ENCODE measurements at regions not wholly inside any gene's neighbourhood (a gene's known extent, or its start where the extent isn't known, plus 50 kb on each side); places are given as distances from the start of the nearest gene placed in this dataset.

DNA sequence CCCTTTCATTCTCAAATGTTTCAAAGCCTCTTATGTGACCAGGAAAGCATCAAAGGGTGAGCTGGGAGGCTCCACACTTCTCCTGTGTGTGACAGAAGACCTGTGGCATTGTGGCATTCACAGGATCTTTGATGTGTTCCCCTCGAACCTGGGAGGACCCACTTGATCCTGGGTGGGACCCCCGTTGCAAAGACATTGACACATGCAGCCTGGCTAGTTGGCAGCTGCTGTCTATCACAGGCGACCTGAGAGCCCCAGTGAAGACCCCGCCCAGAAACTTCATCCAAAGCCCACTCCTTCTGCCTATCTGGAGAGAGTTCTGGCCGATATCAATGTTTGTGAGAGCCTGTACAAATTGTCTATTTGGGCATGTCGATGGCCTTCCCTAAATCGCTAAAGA lies 140.4 kb upstream of the ATP2B2 start:
- TF ChIP-seq, protein P1, sequence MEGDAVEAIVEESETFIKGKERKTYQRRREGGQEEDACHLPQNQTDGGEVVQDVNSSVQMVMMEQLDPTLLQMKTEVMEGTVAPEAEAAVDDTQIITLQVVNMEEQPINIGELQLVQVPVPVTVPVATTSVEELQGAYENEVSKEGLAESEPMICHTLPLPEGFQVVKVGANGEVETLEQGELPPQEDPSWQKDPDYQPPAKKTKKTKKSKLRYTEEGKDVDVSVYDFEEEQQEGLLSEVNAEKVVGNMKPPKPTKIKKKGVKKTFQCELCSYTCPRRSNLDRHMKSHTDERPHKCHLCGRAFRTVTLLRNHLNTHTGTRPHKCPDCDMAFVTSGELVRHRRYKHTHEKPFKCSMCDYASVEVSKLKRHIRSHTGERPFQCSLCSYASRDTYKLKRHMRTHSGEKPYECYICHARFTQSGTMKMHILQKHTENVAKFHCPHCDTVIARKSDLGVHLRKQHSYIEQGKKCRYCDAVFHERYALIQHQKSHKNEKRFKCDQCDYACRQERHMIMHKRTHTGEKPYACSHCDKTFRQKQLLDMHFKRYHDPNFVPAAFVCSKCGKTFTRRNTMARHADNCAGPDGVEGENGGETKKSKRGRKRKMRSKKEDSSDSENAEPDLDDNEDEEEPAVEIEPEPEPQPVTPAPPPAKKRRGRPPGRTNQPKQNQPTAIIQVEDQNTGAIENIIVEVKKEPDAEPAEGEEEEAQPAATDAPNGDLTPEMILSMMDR (IDR thresholded peaks at IDR 0.05), result no peak
- TF ChIP-seq FOSL2 (IDR thresholded peaks at IDR 0.05) (no peak), FOSL2 (CRISPR knock-in tag; IDR thresholded peaks at IDR 0.05) (no peak), PHF8 (IDR thresholded peaks at IDR 0.05; ENCODE audit: borderline replicate concordance, low read depth) (no peak), POLR2A (IDR thresholded peaks at IDR 0.05; ENCODE audit: low read length) (no peak), NPAS2 (CRISPR knock-in tag; IDR thresholded peaks at IDR 0.05; ENCODE audit: borderline replicate concordance) (no peak), CEBPB (IDR thresholded peaks at IDR 0.05) (no peak), RAD21 (conservative IDR thresholded peaks at IDR 0.05 in 1 of 2, IDR thresholded peaks at IDR 0.05 in 1 of 2) (no peak), EHMT2 (IDR thresholded peaks at IDR 0.05; ENCODE audit: low read depth) (no peak)
- TF ChIP-seq, protein P2, sequence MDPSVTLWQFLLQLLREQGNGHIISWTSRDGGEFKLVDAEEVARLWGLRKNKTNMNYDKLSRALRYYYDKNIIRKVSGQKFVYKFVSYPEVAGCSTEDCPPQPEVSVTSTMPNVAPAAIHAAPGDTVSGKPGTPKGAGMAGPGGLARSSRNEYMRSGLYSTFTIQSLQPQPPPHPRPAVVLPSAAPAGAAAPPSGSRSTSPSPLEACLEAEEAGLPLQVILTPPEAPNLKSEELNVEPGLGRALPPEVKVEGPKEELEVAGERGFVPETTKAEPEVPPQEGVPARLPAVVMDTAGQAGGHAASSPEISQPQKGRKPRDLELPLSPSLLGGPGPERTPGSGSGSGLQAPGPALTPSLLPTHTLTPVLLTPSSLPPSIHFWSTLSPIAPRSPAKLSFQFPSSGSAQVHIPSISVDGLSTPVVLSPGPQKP (IDR thresholded peaks at IDR 0.05; ENCODE audit: low read depth, low read length), result no peak
- TF ChIP-seq, protein P3, sequence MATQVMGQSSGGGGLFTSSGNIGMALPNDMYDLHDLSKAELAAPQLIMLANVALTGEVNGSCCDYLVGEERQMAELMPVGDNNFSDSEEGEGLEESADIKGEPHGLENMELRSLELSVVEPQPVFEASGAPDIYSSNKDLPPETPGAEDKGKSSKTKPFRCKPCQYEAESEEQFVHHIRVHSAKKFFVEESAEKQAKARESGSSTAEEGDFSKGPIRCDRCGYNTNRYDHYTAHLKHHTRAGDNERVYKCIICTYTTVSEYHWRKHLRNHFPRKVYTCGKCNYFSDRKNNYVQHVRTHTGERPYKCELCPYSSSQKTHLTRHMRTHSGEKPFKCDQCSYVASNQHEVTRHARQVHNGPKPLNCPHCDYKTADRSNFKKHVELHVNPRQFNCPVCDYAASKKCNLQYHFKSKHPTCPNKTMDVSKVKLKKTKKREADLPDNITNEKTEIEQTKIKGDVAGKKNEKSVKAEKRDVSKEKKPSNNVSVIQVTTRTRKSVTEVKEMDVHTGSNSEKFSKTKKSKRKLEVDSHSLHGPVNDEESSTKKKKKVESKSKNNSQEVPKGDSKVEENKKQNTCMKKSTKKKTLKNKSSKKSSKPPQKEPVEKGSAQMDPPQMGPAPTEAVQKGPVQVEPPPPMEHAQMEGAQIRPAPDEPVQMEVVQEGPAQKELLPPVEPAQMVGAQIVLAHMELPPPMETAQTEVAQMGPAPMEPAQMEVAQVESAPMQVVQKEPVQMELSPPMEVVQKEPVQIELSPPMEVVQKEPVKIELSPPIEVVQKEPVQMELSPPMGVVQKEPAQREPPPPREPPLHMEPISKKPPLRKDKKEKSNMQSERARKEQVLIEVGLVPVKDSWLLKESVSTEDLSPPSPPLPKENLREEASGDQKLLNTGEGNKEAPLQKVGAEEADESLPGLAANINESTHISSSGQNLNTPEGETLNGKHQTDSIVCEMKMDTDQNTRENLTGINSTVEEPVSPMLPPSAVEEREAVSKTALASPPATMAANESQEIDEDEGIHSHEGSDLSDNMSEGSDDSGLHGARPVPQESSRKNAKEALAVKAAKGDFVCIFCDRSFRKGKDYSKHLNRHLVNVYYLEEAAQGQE (IDR thresholded peaks at IDR 0.05), result no peak
- TF ChIP-seq, protein P4, sequence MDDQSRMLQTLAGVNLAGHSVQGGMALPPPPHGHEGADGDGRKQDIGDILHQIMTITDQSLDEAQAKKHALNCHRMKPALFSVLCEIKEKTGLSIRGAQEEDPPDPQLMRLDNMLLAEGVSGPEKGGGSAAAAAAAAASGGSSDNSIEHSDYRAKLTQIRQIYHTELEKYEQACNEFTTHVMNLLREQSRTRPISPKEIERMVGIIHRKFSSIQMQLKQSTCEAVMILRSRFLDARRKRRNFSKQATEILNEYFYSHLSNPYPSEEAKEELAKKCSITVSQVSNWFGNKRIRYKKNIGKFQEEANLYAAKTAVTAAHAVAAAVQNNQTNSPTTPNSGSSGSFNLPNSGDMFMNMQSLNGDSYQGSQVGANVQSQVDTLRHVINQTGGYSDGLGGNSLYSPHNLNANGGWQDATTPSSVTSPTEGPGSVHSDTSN (IDR thresholded peaks at IDR 0.05), result no peak
- TF ChIP-seq, protein P5, sequence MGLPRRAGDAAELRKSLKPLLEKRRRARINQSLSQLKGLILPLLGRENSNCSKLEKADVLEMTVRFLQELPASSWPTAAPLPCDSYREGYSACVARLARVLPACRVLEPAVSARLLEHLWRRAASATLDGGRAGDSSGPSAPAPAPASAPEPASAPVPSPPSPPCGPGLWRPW (IDR thresholded peaks at IDR 0.05), result no peak
- TF ChIP-seq, protein P6, sequence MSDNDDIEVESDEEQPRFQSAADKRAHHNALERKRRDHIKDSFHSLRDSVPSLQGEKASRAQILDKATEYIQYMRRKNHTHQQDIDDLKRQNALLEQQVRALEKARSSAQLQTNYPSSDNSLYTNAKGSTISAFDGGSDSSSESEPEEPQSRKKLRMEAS (IDR thresholded peaks at IDR 0.05), result no peak
- TF ChIP-seq, protein P7, sequence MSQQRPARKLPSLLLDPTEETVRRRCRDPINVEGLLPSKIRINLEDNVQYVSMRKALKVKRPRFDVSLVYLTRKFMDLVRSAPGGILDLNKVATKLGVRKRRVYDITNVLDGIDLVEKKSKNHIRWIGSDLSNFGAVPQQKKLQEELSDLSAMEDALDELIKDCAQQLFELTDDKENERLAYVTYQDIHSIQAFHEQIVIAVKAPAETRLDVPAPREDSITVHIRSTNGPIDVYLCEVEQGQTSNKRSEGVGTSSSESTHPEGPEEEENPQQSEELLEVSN (IDR thresholded peaks at IDR 0.05; ENCODE audit: borderline replicate concordance, low read depth), result no peak
